H1 (cell line): ENCODE measurements at regions not wholly inside any gene's neighbourhood (a gene's known extent, or its start where the extent isn't known, plus 50 kb on each side); places are given as distances from the start of the nearest gene placed in this dataset.

Experiments used
- JUND ChIP-seq: IDR thresholded peaks from 2 replicates; pipeline ENCODE4 v1.6.1; 2011; ENCODE audit warnings: mild to moderate bottlenecking, improper control_type of control experiment, low read length
- MAX ChIP-seq: IDR thresholded peaks from 2 replicates; pipeline ENCODE4 v1.6.1; 2012; ENCODE audit warnings: inconsistent platforms
- TEAD4 ChIP-seq: IDR thresholded peaks from 2 replicates; pipeline ENCODE4 v1.6.1; 2012; ENCODE audit warnings: low read depth, low read length, inconsistent platforms, mixed read lengths

GRCh38 chr18:10121028-10121427 is 207.2 kb downstream of the VAPA start (continued):
- no peak for TF ChIP-seq TEAD4
- TF ChIP-seq JUND: no peak
- TF ChIP-seq MAX: no peak
- TF ChIP-seq, all 59 proteins: peak for 0
